GM13977 (cell line): ENCODE measurements at regions not wholly inside any gene's neighbourhood (a gene's known extent, or its start where the extent isn't known, plus 50 kb on each side); places are given as distances from the start of the nearest gene placed in this dataset.

Experiments
- DNase-seq: peaks from one replicate; pipeline ENCODE4 v3.0.0; 2012; ENCODE audit warnings: low spot score
- CTCF ChIP-seq: IDR thresholded peaks from 2 replicates; pipeline ENCODE4 v1.5.1; 2012; ENCODE audit warnings: mild to moderate bottlenecking, control low read depth; ENCODE audit not compliant: insufficient read depth; ENCODE audit errors: extremely low read depth, missing control alignments
- in situ Hi-C: fragments of 300-500 bp; cut with MboI; formaldehyde crosslinking; loops from one replicate; pipeline ENCODE4 v1.12.0; 2022; ENCODE audit warnings: low sequenced_read_pairs, low pct_unique_long_range_greater_than_20kb, mixed read lengths, inconsistent platforms; ENCODE audit not compliant: unreplicated experiment

GRCh38 chr5:68161156-68161555, 54.4 kb upstream of the PIK3R1 start:
- in situ Hi-C loops, result no loop called here
- DNase-seq, result no peak
- TF ChIP-seq CTCF, result no peak

DNA sequence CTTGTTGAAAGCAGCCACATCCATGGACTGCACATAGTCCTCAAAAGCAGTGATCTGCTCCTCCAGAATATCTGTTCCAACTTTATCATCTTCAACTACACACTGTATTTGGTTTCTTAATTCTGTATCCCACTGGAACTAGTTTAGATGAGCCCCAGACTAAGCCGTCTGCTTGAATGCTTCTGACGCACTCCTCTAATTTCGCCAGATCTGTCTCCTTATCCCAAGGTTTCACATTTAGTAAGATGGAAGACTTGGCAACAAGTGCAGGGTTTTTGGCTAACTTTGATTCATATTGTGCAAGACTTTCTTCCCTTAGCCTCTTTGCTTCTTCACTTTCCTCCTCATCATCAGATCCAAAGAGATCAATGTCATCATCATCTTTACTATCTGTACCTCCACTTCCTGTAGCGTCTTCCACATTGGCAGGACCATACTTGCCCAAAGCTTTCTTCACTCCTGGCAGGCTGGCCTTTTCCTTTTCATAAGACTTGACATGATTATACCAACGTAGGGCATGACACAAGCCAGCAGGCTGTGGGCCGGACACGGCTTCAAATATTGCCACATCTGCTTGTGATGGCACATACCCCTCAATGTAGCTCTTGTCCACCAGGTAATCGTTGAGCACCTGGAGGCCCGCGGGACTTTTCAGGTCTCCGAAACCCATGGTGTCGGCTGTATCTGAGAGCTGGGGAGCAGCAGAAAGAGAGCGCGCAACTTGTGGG, 56.2 kb upstream of the PIK3R1 start:
- in situ Hi-C loops, result no loop called here
- TF ChIP-seq CTCF, result no peak
- no peak for DNase-seq

GRCh38 chr5:68155940-68156339, 59.6 kb upstream of the PIK3R1 start:
- in situ Hi-C loops, result no loop called here
- TF ChIP-seq CTCF, result no peak

DNA sequence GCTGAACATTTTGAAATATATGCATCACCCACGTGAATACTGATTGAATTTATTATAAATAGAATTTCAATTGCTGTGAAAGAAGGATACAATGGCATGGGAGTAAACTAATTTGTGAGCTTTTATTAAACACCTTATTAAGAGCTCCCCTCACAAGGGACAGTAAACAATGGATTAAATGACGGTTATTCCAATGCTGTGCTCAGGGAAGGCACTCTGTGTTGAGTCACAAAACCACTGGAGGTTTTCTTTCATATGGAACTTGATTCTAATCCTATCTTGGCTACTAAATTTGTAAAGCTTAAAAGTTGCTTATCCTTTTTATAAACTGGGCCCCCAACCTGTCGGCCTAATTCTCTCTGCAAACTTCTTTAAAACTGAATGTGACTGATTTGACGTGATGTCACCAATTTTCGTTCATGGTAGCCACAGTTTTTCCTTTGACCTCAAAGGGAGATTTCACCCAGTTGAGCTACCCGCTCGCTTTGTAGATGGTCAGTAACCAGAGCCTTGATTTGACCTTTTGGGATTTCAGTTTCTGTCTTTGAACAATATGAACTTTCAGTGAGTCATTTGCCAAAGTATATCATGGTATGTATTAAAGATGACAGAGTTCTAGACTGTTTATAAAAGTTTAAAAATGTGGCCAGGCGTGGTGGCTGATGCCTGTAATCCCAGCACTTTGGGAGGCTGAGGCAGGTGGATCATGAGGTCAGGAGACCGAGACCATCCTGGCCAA, 61.3 kb upstream of the PIK3R1 start:
- no peak for DNase-seq
- in situ Hi-C loops, result no loop called here
- no peak for TF ChIP-seq CTCF

More at GRCh38 chr5:68155940-68156339, 59.6 kb upstream of the PIK3R1 start:
- DNase-seq, result no peak

DNA sequence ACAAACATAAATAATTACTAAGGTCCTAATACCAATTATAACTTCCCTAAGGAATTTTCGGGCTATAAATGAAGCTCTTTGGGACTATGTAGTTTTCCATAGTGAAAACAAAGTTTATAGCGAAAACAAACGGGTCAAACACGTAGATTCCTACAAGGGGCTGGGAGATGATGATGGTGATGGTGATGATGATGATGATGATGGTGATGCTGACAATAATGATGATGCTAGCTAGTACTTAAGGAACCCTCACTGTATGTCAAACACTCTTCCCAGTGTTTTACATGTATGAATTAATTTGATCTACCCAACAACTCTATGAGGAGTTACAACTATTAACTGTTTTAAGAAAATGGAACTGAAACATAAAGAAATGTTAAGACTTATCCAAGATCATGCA, 63.7 kb upstream of the PIK3R1 start:
- DNase-seq, result no peak
- TF ChIP-seq CTCF, result no peak

GRCh38 chr5:68149189-68149588, 66.4 kb upstream of the PIK3R1 start:
- in situ Hi-C loops, result no loop called here
- DNase-seq, result peak; percentile 21
- TF ChIP-seq CTCF, result no peak

More for the DNA sequence above, 63.7 kb upstream of the PIK3R1 start:
- in situ Hi-C loops, result no loop called here
